ENCODE measurements at regions not wholly inside any gene's neighbourhood (a gene's known extent, or its start where the extent isn't known, plus 50 kb on each side); places are given as distances from the start of the nearest gene placed in this dataset.

DNA sequence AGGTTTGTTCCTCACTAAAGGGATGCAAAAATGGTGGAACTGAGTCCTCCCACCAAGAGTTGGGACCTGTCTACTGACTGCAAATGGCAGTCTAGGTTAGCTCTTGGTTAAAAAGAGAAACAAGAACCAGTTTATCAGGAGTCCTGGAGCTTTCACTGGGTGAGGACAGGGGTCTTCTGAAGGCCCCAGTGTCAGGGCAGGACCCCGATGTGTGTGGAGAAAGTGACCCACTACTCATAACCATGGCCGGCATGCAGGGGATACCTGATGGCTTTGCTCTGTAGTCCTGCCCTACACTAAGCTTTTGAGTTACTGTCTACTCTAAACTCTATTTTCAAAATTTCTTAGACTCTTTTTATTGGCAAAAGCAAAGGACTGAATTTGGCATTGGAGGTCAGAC, 220.5 kb downstream of the ANKRD60 start:
- intact Hi-C loops (cut with micrococcal nuclease): no loop called here
- Histone ChIP-seq H3K27ac (ENCODE audit: low read depth, low read length) (no peak overlapping the region), H3K4me3 (replicated peaks in 1 of 2; ENCODE audit: low read depth in 1 of 2, low read length in 2 of 2) (no peak overlapping the region), H3K36me3 (ENCODE audit: control insufficient read depth in 1 of 2, insufficient read depth in 2 of 2, low read length in 2 of 2) (no peaks in the 10 kb centered on the region), H3K9me3 (ENCODE audit: control insufficient read depth in 1 of 2, insufficient read depth in 1 of 2, low read depth in 1 of 2, low read length in 2 of 2) (no peaks in the 10 kb centered on the region), H3K27me3 (ENCODE audit: insufficient read depth, low read length) (peaks cover 18% of the 10 kb centered on the region; the same call in 1 of the 2 replicates), H2AFZ (ENCODE audit: low read depth, low read length, poor library complexity, severe bottlenecking) (no peak overlapping the region), H3K4me2 (ENCODE audit: low read length) (no peak overlapping the region), H3K4me1 (ENCODE audit: control insufficient read depth in 1 of 2, insufficient read depth in 2 of 2, low read length in 2 of 2) (no peaks in the 10 kb centered on the region), H3K9ac (ENCODE audit: low read length) (no peak overlapping the region), H3K9me2 (ENCODE audit: insufficient read depth) (no peaks in the 10 kb centered on the region), H3K79me2 (ENCODE audit: insufficient read depth, low read length) (no peaks in the 10 kb centered on the region), H4K20me1 (ENCODE audit: insufficient read depth) (no peaks in the 10 kb centered on the region)
- POLR2A ChIA-PET: no interaction called here
- BruUV-seq (replicated peaks): no TSS peak
- ATAC-seq (no peak), DNase-seq (ENCODE audit: low read depth, low spot score) (no peak)
- CTCF ChIA-PET: no interaction called here
- RAD21 ChIA-PET (ENCODE audit: low non-redundant PET in 1 of 2, low total read pairs in 2 of 2, uncharacterized antibody in 2 of 2, unreplicated experiment in 2 of 2): no interaction called here
- no peak for TF ChIP-seq EZH2phosphoT487 (IDR thresholded peaks at IDR 0.05; ENCODE audit: borderline replicate concordance)
- no peak for TF ChIP-seq ZNF274 (IDR thresholded peaks at IDR 0.05; ENCODE audit: low read depth, low read length)
- TF ChIP-seq TCF7L2 (IDR thresholded peaks at IDR 0.05; ENCODE audit: borderline replicate concordance, extremely low read depth, insufficient read depth, insufficient read length): no peak
- TF ChIP-seq, protein P1, sequence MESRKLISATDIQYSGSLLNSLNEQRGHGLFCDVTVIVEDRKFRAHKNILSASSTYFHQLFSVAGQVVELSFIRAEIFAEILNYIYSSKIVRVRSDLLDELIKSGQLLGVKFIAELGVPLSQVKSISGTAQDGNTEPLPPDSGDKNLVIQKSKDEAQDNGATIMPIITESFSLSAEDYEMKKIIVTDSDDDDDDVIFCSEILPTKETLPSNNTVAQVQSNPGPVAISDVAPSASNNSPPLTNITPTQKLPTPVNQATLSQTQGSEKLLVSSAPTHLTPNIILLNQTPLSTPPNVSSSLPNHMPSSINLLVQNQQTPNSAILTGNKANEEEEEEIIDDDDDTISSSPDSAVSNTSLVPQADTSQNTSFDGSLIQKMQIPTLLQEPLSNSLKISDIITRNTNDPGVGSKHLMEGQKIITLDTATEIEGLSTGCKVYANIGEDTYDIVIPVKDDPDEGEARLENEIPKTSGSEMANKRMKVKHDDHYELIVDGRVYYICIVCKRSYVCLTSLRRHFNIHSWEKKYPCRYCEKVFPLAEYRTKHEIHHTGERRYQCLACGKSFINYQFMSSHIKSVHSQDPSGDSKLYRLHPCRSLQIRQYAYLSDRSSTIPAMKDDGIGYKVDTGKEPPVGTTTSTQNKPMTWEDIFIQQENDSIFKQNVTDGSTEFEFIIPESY (IDR thresholded peaks at IDR 0.05; ENCODE audit: extremely low read depth, insufficient replicate concordance, low read length): no peak
- no peak for TF ChIP-seq CEBPB (IDR thresholded peaks at IDR 0.05; ENCODE audit: low read depth)
- TF ChIP-seq, protein P2, sequence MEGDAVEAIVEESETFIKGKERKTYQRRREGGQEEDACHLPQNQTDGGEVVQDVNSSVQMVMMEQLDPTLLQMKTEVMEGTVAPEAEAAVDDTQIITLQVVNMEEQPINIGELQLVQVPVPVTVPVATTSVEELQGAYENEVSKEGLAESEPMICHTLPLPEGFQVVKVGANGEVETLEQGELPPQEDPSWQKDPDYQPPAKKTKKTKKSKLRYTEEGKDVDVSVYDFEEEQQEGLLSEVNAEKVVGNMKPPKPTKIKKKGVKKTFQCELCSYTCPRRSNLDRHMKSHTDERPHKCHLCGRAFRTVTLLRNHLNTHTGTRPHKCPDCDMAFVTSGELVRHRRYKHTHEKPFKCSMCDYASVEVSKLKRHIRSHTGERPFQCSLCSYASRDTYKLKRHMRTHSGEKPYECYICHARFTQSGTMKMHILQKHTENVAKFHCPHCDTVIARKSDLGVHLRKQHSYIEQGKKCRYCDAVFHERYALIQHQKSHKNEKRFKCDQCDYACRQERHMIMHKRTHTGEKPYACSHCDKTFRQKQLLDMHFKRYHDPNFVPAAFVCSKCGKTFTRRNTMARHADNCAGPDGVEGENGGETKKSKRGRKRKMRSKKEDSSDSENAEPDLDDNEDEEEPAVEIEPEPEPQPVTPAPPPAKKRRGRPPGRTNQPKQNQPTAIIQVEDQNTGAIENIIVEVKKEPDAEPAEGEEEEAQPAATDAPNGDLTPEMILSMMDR (IDR thresholded peaks at IDR 0.05 in 2 of 3, conservative IDR thresholded peaks at IDR 0.05 in 1 of 3; ENCODE audit: borderline replicate concordance in 1 of 3, insufficient read depth in 1 of 3, low read depth in 2 of 3, low read length in 2 of 3): no peak
- no peak for TF ChIP-seq SIN3A (IDR thresholded peaks at IDR 0.05; ENCODE audit: low read depth)
- no peak for TF ChIP-seq POLR2A (IDR thresholded peaks at IDR 0.05; ENCODE audit: borderline replicate concordance, extremely low read depth, insufficient read depth, insufficient read length)
- TF ChIP-seq JUND (IDR thresholded peaks at IDR 0.05): no peak
- no peak for TF ChIP-seq ELF1 (IDR thresholded peaks at IDR 0.05; ENCODE audit: borderline replicate concordance, low read depth)
- TF ChIP-seq CBX3 (IDR thresholded peaks at IDR 0.05; ENCODE audit: low read depth): no peak
- TF ChIP-seq, protein P3, sequence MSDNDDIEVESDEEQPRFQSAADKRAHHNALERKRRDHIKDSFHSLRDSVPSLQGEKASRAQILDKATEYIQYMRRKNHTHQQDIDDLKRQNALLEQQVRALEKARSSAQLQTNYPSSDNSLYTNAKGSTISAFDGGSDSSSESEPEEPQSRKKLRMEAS (IDR thresholded peaks at IDR 0.05): no peak
- no peak for TF ChIP-seq RAD21 (IDR thresholded peaks at IDR 0.05; ENCODE audit: low read depth)
- TF ChIP-seq SRF (IDR thresholded peaks at IDR 0.05; ENCODE audit: low read depth): no peak

All from HCT116 (cell line).